ENCODE measurements at regions not wholly inside any gene's neighbourhood (a gene's known extent, or its start where the extent isn't known, plus 50 kb on each side); places are given as distances from the start of the nearest gene placed in this dataset.

DNA sequence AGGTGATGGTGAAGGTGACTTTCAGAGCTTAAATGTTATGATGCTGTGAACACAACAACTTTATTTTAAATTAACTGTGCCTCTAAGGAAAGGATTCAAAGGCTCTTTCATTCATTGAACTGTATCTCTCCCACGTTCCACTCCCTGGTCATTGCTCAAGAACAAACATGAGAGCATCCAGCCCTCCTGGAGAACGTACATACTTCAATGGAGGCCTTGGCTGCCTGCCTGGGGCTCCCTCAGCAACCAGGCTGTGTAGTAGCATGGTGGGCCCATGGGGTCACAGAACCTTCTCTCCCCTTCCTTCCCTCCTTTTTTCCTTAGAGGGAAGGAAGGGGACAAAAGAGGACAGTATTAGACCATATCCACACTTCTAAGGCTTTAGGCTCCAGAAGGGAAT is 234.3 kb downstream of the CDC5L start:
- no peaks in the 10 kb centered on the region for H3K4me1 Mint-ChIP-seq (ENCODE audit: low read depth)
- H3K36me3 Mint-ChIP-seq (ENCODE audit: low read depth): no peaks in the 10 kb centered on the region
- no peak overlapping the region for H3K4me3 Mint-ChIP-seq (ENCODE audit: unreplicated experiment)
- TF ChIP-seq, protein P1, sequence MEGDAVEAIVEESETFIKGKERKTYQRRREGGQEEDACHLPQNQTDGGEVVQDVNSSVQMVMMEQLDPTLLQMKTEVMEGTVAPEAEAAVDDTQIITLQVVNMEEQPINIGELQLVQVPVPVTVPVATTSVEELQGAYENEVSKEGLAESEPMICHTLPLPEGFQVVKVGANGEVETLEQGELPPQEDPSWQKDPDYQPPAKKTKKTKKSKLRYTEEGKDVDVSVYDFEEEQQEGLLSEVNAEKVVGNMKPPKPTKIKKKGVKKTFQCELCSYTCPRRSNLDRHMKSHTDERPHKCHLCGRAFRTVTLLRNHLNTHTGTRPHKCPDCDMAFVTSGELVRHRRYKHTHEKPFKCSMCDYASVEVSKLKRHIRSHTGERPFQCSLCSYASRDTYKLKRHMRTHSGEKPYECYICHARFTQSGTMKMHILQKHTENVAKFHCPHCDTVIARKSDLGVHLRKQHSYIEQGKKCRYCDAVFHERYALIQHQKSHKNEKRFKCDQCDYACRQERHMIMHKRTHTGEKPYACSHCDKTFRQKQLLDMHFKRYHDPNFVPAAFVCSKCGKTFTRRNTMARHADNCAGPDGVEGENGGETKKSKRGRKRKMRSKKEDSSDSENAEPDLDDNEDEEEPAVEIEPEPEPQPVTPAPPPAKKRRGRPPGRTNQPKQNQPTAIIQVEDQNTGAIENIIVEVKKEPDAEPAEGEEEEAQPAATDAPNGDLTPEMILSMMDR (IDR thresholded peaks at IDR 0.05): no peak
- no peaks in the 10 kb centered on the region for H3K9me3 Mint-ChIP-seq (ENCODE audit: low read depth)
- DNase-seq (ENCODE audit: low spot score): no peak
- H3K27ac Mint-ChIP-seq (ENCODE audit: unreplicated experiment): no peak overlapping the region
- no peaks in the 10 kb centered on the region for H3K27me3 Mint-ChIP-seq (ENCODE audit: low read depth)

DNA sequence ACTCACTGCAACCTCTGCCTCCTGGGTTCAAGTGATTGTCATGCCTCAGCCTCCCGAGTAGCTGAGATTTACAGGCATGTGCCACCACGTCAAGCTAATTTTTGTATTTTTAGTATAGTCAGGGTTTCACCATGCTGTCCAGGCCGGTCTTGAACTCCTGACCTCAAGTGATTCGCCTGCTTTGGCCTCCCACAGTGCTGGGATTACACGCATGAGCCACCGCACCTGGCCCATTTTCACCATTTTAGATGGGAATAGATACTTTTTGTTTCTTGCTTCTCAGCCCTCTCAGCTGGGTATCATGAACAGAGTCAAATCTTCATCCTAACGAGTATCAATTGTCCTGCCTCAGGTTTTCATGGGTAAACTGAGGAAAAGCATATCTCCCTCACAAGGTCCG is 235.0 kb downstream of the CDC5L start:
- H3K9me3 Mint-ChIP-seq (ENCODE audit: low read depth): no peaks in the 10 kb centered on the region
- no peak overlapping the region for H3K4me3 Mint-ChIP-seq (ENCODE audit: unreplicated experiment)
- TF ChIP-seq, protein P1 (IDR thresholded peaks at IDR 0.05): no peak
- DNase-seq (ENCODE audit: low spot score): no peak
- H3K36me3 Mint-ChIP-seq (ENCODE audit: low read depth): no peaks in the 10 kb centered on the region
- H3K4me1 Mint-ChIP-seq (ENCODE audit: low read depth): no peaks in the 10 kb centered on the region
- no peaks in the 10 kb centered on the region for H3K27me3 Mint-ChIP-seq (ENCODE audit: low read depth)
- H3K27ac Mint-ChIP-seq (ENCODE audit: unreplicated experiment): no peak overlapping the region

DNA sequence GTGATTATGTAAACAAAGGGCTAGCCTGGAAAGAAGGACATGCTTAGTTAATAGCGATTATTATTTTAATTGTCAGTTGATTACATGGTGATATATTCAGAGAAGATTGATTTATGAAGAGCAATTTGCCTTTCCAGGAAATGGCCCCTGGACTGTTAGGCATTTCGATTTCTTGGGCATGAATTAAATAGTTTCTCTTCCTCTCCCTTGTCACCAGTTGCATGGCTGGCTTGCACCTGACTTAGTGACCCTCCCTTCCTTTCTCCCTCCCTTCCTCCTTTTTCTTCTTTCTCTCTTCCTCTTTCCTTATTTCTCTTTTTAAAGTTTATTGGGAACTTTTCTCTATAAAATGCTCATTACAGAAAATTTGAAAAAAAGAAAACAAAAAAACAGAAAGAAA is 235.4 kb downstream of the CDC5L start:
- Mint-ChIP-seq H3K36me3 (ENCODE audit: low read depth) (no peaks in the 10 kb centered on the region), H3K4me1 (ENCODE audit: low read depth) (no peaks in the 10 kb centered on the region), H3K4me3 (ENCODE audit: unreplicated experiment) (no peak overlapping the region), H3K9me3 (ENCODE audit: low read depth) (no peaks in the 10 kb centered on the region), H3K27ac (ENCODE audit: unreplicated experiment) (no peak overlapping the region), H3K27me3 (ENCODE audit: low read depth) (no peaks in the 10 kb centered on the region)
- DNase-seq (ENCODE audit: low spot score): no peak
- TF ChIP-seq, protein P1 (IDR thresholded peaks at IDR 0.05): no peak

DNA sequence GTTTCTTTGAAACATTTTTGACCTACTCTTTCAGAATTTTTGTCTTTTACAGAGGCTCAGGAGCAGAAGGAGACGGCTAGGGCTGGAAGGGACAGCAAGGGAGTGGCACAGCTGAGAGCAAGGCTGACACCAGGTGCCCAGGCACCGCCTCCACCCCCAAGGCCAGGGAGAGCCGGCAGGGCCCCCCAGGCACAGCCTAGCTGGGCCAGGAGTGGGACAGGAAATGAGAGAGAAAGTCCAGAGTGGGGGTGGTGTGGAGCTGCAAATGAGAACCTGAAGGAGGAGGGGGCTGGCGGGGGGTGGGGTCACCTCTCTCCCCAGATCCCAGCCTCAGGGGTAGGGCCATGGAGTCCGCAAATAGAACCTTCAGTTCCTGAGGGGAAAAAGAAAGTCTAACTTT is 236.7 kb downstream of the CDC5L start:
- Mint-ChIP-seq H3K9me3 (ENCODE audit: low read depth) (no peaks in the 10 kb centered on the region), H3K4me3 (ENCODE audit: unreplicated experiment) (no peak overlapping the region), H3K4me1 (ENCODE audit: low read depth) (no peaks in the 10 kb centered on the region), H3K27me3 (ENCODE audit: low read depth) (no peaks in the 10 kb centered on the region), H3K36me3 (ENCODE audit: low read depth) (no peaks in the 10 kb centered on the region), H3K27ac (ENCODE audit: unreplicated experiment) (no peak overlapping the region)
- no peak for DNase-seq (ENCODE audit: low spot score)
- TF ChIP-seq, protein P1 (IDR thresholded peaks at IDR 0.05): no peak

DNA sequence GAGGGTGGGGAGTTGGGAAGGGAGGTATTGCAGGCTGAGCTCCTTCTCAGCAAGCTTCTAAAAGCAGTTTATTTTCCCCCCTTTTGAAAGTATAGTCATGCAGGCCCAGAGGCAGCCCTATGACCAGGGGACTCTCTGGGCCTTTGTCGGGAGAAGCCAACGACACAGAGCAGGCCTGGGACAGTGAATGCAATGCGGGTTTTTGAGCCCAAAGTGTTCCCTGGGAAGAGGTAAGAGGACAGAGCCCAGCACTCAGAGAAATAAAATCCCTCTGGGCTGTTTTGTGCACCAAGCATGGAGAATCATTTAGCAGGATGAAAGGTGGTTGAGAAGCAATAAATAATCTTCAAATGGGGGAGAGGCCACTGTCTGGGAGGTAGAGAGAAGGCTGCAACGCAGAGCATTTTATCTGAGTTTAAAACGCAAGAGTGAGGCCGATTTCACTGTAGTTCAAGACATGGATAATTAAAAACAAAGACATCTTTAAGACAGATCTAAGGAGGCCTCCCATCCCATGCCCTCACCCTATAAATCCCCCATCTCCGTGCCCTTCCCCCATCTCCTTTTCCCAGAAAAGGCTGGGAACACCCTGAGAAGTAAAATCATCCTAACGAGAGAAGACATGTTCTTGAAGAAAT is 237.5 kb downstream of the CDC5L start:
- TF ChIP-seq, protein P1 (IDR thresholded peaks at IDR 0.05): no peak
- Mint-ChIP-seq H3K27ac (ENCODE audit: unreplicated experiment) (no peak overlapping the region), H3K9me3 (ENCODE audit: low read depth) (no peaks in the 10 kb centered on the region), H3K27me3 (ENCODE audit: low read depth) (no peaks in the 10 kb centered on the region), H3K4me1 (ENCODE audit: low read depth) (peaks cover under 1% of the 10 kb centered on the region), H3K36me3 (ENCODE audit: low read depth) (no peaks in the 10 kb centered on the region), H3K4me3 (ENCODE audit: unreplicated experiment) (no peak overlapping the region)
- DNase-seq (ENCODE audit: low spot score): no peak

Data from chondrocyte (in vitro differentiated cells).